ENCODE measurements at regions not wholly inside any gene's neighbourhood (a gene's known extent, or its start where the extent isn't known, plus 50 kb on each side); places are given as distances from the start of the nearest gene placed in this dataset.

- intact Hi-C loops (cut with micrococcal nuclease) = no loop called here
- no peak for TF ChIP-seq EGR1 (IDR thresholded peaks at IDR 0.05; ENCODE audit: low read depth)
- TF ChIP-seq SIN3A (IDR thresholded peaks at IDR 0.05; ENCODE audit: low read depth) = no peak
- no peak for TF ChIP-seq TCF7L2 (IDR thresholded peaks at IDR 0.05; ENCODE audit: borderline replicate concordance, extremely low read depth, insufficient read depth, insufficient read length)
- TF ChIP-seq, protein P1, sequence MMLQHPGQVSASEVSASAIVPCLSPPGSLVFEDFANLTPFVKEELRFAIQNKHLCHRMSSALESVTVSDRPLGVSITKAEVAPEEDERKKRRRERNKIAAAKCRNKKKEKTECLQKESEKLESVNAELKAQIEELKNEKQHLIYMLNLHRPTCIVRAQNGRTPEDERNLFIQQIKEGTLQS (IDR thresholded peaks at IDR 0.05) = no peak
- TF ChIP-seq, protein P2, sequence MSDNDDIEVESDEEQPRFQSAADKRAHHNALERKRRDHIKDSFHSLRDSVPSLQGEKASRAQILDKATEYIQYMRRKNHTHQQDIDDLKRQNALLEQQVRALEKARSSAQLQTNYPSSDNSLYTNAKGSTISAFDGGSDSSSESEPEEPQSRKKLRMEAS (IDR thresholded peaks at IDR 0.05) = no peak
- no peak for TF ChIP-seq ELF1 (IDR thresholded peaks at IDR 0.05; ENCODE audit: borderline replicate concordance, low read depth)
- no peak for TF ChIP-seq RAD21 (IDR thresholded peaks at IDR 0.05; ENCODE audit: low read depth)
- TF ChIP-seq POLR2AphosphoS5 (IDR thresholded peaks at IDR 0.05; ENCODE audit: low read depth, low read length) = no peak
- TF ChIP-seq FOSL1 (IDR thresholded peaks at IDR 0.05; ENCODE audit: low read depth) = no peak
- TF ChIP-seq, protein P3, sequence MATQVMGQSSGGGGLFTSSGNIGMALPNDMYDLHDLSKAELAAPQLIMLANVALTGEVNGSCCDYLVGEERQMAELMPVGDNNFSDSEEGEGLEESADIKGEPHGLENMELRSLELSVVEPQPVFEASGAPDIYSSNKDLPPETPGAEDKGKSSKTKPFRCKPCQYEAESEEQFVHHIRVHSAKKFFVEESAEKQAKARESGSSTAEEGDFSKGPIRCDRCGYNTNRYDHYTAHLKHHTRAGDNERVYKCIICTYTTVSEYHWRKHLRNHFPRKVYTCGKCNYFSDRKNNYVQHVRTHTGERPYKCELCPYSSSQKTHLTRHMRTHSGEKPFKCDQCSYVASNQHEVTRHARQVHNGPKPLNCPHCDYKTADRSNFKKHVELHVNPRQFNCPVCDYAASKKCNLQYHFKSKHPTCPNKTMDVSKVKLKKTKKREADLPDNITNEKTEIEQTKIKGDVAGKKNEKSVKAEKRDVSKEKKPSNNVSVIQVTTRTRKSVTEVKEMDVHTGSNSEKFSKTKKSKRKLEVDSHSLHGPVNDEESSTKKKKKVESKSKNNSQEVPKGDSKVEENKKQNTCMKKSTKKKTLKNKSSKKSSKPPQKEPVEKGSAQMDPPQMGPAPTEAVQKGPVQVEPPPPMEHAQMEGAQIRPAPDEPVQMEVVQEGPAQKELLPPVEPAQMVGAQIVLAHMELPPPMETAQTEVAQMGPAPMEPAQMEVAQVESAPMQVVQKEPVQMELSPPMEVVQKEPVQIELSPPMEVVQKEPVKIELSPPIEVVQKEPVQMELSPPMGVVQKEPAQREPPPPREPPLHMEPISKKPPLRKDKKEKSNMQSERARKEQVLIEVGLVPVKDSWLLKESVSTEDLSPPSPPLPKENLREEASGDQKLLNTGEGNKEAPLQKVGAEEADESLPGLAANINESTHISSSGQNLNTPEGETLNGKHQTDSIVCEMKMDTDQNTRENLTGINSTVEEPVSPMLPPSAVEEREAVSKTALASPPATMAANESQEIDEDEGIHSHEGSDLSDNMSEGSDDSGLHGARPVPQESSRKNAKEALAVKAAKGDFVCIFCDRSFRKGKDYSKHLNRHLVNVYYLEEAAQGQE (IDR thresholded peaks at IDR 0.05; ENCODE audit: low read depth) = no peak
- TF ChIP-seq SRF (IDR thresholded peaks at IDR 0.05; ENCODE audit: low read depth) = no peak
- TF ChIP-seq YY1 (IDR thresholded peaks at IDR 0.05; ENCODE audit: extremely low read depth, insufficient replicate concordance, low read depth, low read length) = no peak
- TF ChIP-seq POLR2A (IDR thresholded peaks at IDR 0.05; ENCODE audit: borderline replicate concordance, extremely low read depth, insufficient read depth, insufficient read length) = no peak
- TF ChIP-seq, protein P4, sequence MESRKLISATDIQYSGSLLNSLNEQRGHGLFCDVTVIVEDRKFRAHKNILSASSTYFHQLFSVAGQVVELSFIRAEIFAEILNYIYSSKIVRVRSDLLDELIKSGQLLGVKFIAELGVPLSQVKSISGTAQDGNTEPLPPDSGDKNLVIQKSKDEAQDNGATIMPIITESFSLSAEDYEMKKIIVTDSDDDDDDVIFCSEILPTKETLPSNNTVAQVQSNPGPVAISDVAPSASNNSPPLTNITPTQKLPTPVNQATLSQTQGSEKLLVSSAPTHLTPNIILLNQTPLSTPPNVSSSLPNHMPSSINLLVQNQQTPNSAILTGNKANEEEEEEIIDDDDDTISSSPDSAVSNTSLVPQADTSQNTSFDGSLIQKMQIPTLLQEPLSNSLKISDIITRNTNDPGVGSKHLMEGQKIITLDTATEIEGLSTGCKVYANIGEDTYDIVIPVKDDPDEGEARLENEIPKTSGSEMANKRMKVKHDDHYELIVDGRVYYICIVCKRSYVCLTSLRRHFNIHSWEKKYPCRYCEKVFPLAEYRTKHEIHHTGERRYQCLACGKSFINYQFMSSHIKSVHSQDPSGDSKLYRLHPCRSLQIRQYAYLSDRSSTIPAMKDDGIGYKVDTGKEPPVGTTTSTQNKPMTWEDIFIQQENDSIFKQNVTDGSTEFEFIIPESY (IDR thresholded peaks at IDR 0.05; ENCODE audit: extremely low read depth, insufficient replicate concordance, low read length) = no peak
- TF ChIP-seq ZFX (IDR thresholded peaks at IDR 0.05) = no peak
- TF ChIP-seq CEBPB (IDR thresholded peaks at IDR 0.05; ENCODE audit: low read depth) = no peak
- TF ChIP-seq, protein P5, sequence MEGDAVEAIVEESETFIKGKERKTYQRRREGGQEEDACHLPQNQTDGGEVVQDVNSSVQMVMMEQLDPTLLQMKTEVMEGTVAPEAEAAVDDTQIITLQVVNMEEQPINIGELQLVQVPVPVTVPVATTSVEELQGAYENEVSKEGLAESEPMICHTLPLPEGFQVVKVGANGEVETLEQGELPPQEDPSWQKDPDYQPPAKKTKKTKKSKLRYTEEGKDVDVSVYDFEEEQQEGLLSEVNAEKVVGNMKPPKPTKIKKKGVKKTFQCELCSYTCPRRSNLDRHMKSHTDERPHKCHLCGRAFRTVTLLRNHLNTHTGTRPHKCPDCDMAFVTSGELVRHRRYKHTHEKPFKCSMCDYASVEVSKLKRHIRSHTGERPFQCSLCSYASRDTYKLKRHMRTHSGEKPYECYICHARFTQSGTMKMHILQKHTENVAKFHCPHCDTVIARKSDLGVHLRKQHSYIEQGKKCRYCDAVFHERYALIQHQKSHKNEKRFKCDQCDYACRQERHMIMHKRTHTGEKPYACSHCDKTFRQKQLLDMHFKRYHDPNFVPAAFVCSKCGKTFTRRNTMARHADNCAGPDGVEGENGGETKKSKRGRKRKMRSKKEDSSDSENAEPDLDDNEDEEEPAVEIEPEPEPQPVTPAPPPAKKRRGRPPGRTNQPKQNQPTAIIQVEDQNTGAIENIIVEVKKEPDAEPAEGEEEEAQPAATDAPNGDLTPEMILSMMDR (IDR thresholded peaks at IDR 0.05 in 2 of 3, conservative IDR thresholded peaks at IDR 0.05 in 1 of 3; ENCODE audit: borderline replicate concordance in 1 of 3, insufficient read depth in 1 of 3, low read depth in 2 of 3, low read length in 2 of 3) = no peak
- Histone ChIP-seq H3K4me1 (ENCODE audit: control insufficient read depth in 1 of 2, insufficient read depth in 2 of 2, low read length in 2 of 2) (peaks cover 0 to 7% of the 10 kb centered on the region in 2 experiments; a peak in 1 of 4 replicates), H4K20me1 (ENCODE audit: insufficient read depth) (no peaks in the 10 kb centered on the region), H3K4me2 (ENCODE audit: low read length) (no peak overlapping the region), H3K79me2 (ENCODE audit: insufficient read depth, low read length) (no peaks in the 10 kb centered on the region), H3K27ac (ENCODE audit: low read depth, low read length) (no peak overlapping the region), H3K9ac (ENCODE audit: low read length) (no peak overlapping the region), H3K27me3 (ENCODE audit: insufficient read depth, low read length) (no peaks in the 10 kb centered on the region), H2AFZ (ENCODE audit: low read depth, low read length, poor library complexity, severe bottlenecking) (no peak overlapping the region), H3K4me3 (replicated peaks in 1 of 2; ENCODE audit: low read depth in 1 of 2, low read length in 2 of 2) (no peak overlapping the region), H3K9me2 (ENCODE audit: insufficient read depth) (no peaks in the 10 kb centered on the region), H3K36me3 (ENCODE audit: control insufficient read depth in 1 of 2, insufficient read depth in 2 of 2, low read length in 2 of 2) (no peaks in the 10 kb centered on the region), H3K9me3 (ENCODE audit: control insufficient read depth in 1 of 2, insufficient read depth in 1 of 2, low read depth in 1 of 2, low read length in 2 of 2) (no peaks in the 10 kb centered on the region)
- POLR2A ChIA-PET = no interaction called here
- no peak for ATAC-seq
- RAD21 ChIA-PET (ENCODE audit: low non-redundant PET in 1 of 2, low total read pairs in 2 of 2, uncharacterized antibody in 2 of 2, unreplicated experiment in 2 of 2) = no interaction called here
- BruUV-seq (replicated peaks) = no TSS peak
- CTCF ChIA-PET = interaction anchor here (0.9 to 3.2 kb wide), 4 partner anchors 13 to 23 kb away, joined by 3 to 17 read pairs (median 4); no protein-coding TSS in a partner anchor
- DNase-seq (ENCODE audit: low read depth, low spot score) = no peak
Observed at GRCh38 chr7:142501434-142501833, 243.6 kb upstream of the PRSS58 start.

Measured in HCT116 (cell line).